ENCODE measurements at regions not wholly inside any gene's neighbourhood (a gene's known extent, or its start where the extent isn't known, plus 50 kb on each side); places are given as distances from the start of the nearest gene placed in this dataset.
A peak's percentile ranks its signal among the peaks of the same experiment; 100 is the strongest.

DNA sequence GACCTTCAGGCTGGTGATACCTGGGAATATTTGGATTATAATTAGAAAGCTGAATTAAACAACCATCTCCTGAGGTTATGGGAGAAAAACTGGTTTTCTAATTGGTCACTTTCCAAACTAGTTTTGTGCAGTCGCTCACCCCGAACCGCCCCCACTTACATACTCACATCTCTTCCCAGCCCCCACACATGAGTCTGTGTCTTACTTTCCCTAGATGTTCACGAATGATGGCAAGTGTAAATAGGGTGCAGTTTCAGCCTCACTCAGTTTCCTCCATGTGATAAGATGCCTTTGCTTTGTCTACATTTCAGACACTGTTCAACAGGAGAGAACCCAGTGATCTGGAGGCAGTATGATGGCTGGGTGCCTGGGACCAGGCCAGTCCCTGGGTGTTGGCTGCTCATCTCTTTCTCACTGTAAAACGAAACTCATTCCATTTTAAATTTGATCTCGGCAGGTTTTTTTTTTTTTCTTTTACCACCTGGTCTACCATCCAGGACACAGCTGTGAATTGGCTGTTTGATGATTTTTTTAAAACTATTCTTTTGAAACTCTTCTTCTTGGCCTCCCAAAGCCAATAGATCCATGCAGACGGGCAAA, 164.3 kb upstream of the RAB4A start:
- intact Hi-C loops (cut with DNase I; ENCODE audit: low total_unique reads) = no loop called here
- Histone ChIP-seq H3K9me3 (no peaks in the 10 kb centered on the region), H3K4me1 (peaks cover 0 to 94% (median 75%) of the 10 kb centered on the region in 4 donors), H3K36me3 (no peaks in the 10 kb centered on the region), H3K27me3 (no peaks in the 10 kb centered on the region), H3K4me3 (no peak overlapping the region), H3K27ac (peak overlapping the region; percentile 89 to 90)
- DNase-seq = no peak
- TF ChIP-seq, protein P1, sequence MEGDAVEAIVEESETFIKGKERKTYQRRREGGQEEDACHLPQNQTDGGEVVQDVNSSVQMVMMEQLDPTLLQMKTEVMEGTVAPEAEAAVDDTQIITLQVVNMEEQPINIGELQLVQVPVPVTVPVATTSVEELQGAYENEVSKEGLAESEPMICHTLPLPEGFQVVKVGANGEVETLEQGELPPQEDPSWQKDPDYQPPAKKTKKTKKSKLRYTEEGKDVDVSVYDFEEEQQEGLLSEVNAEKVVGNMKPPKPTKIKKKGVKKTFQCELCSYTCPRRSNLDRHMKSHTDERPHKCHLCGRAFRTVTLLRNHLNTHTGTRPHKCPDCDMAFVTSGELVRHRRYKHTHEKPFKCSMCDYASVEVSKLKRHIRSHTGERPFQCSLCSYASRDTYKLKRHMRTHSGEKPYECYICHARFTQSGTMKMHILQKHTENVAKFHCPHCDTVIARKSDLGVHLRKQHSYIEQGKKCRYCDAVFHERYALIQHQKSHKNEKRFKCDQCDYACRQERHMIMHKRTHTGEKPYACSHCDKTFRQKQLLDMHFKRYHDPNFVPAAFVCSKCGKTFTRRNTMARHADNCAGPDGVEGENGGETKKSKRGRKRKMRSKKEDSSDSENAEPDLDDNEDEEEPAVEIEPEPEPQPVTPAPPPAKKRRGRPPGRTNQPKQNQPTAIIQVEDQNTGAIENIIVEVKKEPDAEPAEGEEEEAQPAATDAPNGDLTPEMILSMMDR (IDR thresholded peaks at IDR 0.05) = no peak

DNA sequence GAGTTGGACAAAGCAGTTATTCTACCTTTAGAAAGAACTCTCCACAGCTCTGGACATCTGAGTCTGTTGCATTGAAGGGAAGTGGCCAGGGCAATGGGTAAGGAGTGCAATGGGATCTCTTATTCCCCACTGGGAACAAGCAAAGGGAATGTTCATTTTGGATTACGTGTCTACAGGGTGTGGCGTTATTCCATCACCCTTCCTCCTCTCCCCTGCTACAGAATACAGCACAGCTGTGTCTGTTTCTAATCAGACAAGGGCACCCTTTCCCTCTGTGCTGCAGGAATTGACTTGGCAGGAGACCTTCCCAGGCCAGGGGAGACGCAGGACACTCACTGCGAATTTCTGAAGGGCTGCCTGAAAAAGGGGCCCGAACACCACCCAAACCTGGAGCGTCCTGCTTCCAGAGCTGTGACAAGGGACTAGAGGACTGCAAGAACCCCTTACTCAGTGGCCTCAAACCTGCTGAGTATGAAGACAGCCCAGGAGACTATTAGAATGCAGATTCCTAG, 163.6 kb upstream of the RAB4A start:
- no peaks in the 10 kb centered on the region for H3K9me3 ChIP-seq
- peak overlapping the region; percentile 89 to 90 for H3K27ac ChIP-seq
- H3K4me3 ChIP-seq = no peak overlapping the region
- no peaks in the 10 kb centered on the region for H3K36me3 ChIP-seq
- H3K27me3 ChIP-seq = no peaks in the 10 kb centered on the region
- intact Hi-C loops (cut with DNase I; ENCODE audit: low total_unique reads) = no loop called here
- TF ChIP-seq, protein P1 (IDR thresholded peaks at IDR 0.05) = no peak
- no peak for DNase-seq
- H3K4me1 ChIP-seq = peaks cover 0 to 100% (median 80%) of the 10 kb centered on the region in 4 donors

DNA sequence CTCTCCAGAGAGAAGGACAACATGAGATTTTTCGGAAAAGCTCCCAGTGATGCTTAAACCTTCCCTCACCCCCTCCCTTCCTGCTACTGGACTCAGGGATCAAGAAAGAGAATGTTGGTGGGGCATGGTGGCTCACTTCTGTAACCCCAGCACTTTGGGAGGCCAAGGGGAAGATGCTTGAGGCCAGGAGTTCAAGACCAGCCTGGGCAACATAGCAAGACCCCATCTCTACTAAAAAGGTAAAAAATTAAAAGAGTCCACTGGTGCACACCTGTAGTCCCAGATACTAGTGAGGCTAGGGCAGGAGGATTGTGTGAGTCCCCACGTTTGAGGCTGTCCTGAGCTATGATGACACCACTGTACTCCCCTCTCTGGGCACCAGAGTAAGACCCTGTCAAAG, 162.9 kb upstream of the RAB4A start:
- intact Hi-C loops (cut with DNase I; ENCODE audit: low total_unique reads) = no loop called here
- Histone ChIP-seq H3K27ac (peak overlapping the region; percentile 89 to 90), H3K9me3 (no peaks in the 10 kb centered on the region), H3K27me3 (no peaks in the 10 kb centered on the region), H3K4me1 (peaks cover 0 to 95% (median 75%) of the 10 kb centered on the region in 4 donors), H3K36me3 (no peaks in the 10 kb centered on the region), H3K4me3 (no peak overlapping the region)
- TF ChIP-seq, protein P1 (IDR thresholded peaks at IDR 0.05) = no peak
- no peak for DNase-seq

DNA sequence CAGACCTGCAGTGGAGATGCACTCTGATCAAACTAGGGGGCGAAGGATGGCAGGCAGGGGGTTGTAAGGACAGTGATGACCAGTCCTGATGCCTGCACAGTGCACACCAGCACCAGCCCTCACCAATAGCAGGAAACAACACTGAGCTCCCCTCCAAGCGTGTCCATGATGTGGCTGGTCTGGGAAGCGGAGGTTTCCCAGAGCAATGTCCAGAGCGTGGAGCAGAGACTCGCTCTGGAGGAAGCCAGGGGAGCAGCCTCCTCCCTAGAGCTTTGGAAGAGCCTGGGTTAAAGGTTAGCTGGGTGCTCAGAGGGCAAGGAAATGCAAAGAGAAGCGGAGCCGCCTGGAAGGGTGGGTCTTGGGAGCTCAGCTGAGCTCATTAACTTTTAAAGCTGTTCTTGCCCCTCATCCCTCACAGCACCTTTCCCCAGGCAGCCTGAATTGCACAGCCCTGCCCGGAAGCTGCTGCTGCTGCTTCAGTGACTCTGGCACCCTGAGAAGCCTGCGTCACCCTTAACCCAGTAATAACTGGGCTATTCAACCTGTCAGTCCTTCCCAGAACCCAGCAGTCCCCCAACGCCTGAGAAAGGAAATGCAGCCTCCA, 162.2 kb upstream of the RAB4A start:
- DNase-seq = peak in 1 of 2 donors; percentile 81
- H3K4me1 ChIP-seq = peaks cover 0 to 87% (median 69%) of the 10 kb centered on the region in 4 donors
- H3K9me3 ChIP-seq = no peaks in the 10 kb centered on the region
- peak overlapping the region; percentile 89 to 90 for H3K27ac ChIP-seq
- no peaks in the 10 kb centered on the region for H3K27me3 ChIP-seq
- no peaks in the 10 kb centered on the region for H3K36me3 ChIP-seq
- TF ChIP-seq, protein P1 (IDR thresholded peaks at IDR 0.05) = peak; percentile 13 to 15
- intact Hi-C loops (cut with DNase I; ENCODE audit: low total_unique reads) = no loop called here
- H3K4me3 ChIP-seq = peak overlapping the region in 1 of 2 donors; percentile 3

DNA sequence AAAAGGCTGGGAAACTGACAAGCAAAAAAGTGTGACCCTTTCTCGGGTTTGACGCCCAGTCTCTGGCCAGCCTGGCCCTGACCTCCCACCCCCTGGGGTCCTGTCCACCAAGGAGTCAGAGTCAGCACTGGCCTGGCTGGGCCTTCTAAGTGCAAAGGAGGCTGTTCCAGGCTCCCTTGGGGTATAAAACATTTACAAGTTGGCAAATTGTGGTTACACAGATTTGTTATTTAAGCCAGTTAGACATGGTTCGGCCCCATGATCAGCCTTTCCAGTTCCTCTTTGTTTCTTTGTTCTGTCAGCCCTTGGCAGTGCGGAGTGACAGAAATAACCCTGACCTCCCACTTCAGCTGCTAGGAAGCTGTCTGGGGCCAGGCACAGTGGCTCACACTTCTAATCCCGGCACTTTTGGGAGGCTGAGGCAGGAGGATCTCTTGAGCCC, 161.6 kb upstream of the RAB4A start:
- peak overlapping the region; percentile 89 to 90 for H3K27ac ChIP-seq

More for the DNA sequence above, 161.6 kb upstream of the RAB4A start:
- H3K4me3 ChIP-seq = no peak overlapping the region
- intact Hi-C loops (cut with DNase I; ENCODE audit: low total_unique reads) = no loop called here
- H3K4me1 ChIP-seq = peaks cover 0 to 81% (median 65%) of the 10 kb centered on the region in 4 donors
- TF ChIP-seq, protein P1 (IDR thresholded peaks at IDR 0.05) = no peak
- peak; percentile 60 to 81 for DNase-seq
- H3K36me3 ChIP-seq = no peaks in the 10 kb centered on the region
- H3K9me3 ChIP-seq = no peaks in the 10 kb centered on the region
- no peaks in the 10 kb centered on the region for H3K27me3 ChIP-seq

Measured in tibial artery (tissue), 4 donors.